HG03159 (cell line): ENCODE measurements at regions not wholly inside any gene's neighbourhood (a gene's known extent, or its start where the extent isn't known, plus 50 kb on each side); places are given as distances from the start of the nearest gene placed in this dataset.

Source experiments
- ATAC-seq: cut with Tn5 transposase; IDR thresholded peaks from one replicate; pipeline ENCODE4 v1.9.1; 2021; ENCODE audit warnings: mild to moderate bottlenecking, moderate library complexity; ENCODE audit not compliant: unreplicated experiment

GRCh38 chr9:107919263-107919662 is 429.7 kb upstream of the KLF4 start:
- no peak for ATAC-seq

GRCh38 chr9:107918749-107919148 is 429.2 kb upstream of the KLF4 start:
- ATAC-seq: no peak

- ATAC-seq: no peak
These were observed 424.6 kb upstream of the KLF4 start for GRCh38 chr9:107914151-107914550.

GRCh38 chr9:107907715-107908114 is 418.1 kb upstream of the KLF4 start:
- ATAC-seq: no peak

GRCh38 chr9:107907255-107907654 is 417.7 kb upstream of the KLF4 start:
- ATAC-seq: no peak

- ATAC-seq: no peak
These were observed 416.5 kb upstream of the KLF4 start for GRCh38 chr9:107906074-107906473.

- no peak for ATAC-seq
These were observed 415.9 kb upstream of the KLF4 start for GRCh38 chr9:107905308-107906020.

- no peak for ATAC-seq
These were observed 410.4 kb upstream of the KLF4 start for GRCh38 chr9:107899961-107900330.

GRCh38 chr9:107898761-107899160 is 409.2 kb upstream of the KLF4 start:
- ATAC-seq: no peak

- no peak for ATAC-seq
These were observed 407.0 kb upstream of the KLF4 start for GRCh38 chr9:107896544-107896943.

GRCh38 chr9:107895501-107896001 is 406.0 kb upstream of the KLF4 start:
- no peak for ATAC-seq

GRCh38 chr9:107894572-107895261 is 405.1 kb upstream of the KLF4 start:
- no peak for ATAC-seq

- no peak for ATAC-seq
These were observed 401.4 kb upstream of the KLF4 start for GRCh38 chr9:107890921-107891465.

- no peak for ATAC-seq
These were observed 399.2 kb upstream of the KLF4 start for GRCh38 chr9:107888773-107889227.

- no peak for ATAC-seq
These were observed 397.3 kb upstream of the KLF4 start for GRCh38 chr9:107886826-107887225.

- ATAC-seq: peak; percentile 97
These were observed 394.0 kb upstream of the KLF4 start for GRCh38 chr9:107883496-107884124.

GRCh38 chr9:107881626-107882300 is 392.2 kb upstream of the KLF4 start:
- ATAC-seq: no peak

- ATAC-seq: no peak
These were observed 388.9 kb upstream of the KLF4 start for GRCh38 chr9:107878462-107878861.

GRCh38 chr9:107875571-107875980 is 386.0 kb upstream of the KLF4 start:
- no peak for ATAC-seq

- ATAC-seq: peak; percentile 73
These were observed 385.2 kb upstream of the KLF4 start for GRCh38 chr9:107874591-107875369.
